HG03460 (cell line): ENCODE measurements at regions not wholly inside any gene's neighbourhood (a gene's known extent, or its start where the extent isn't known, plus 50 kb on each side); places are given as distances from the start of the nearest gene placed in this dataset.

Experiments used
- ATAC-seq: cut with Tn5 transposase; IDR thresholded peaks from one replicate; pipeline ENCODE4 v1.9.1; 2021; ENCODE audit not compliant: unreplicated experiment

DNA sequence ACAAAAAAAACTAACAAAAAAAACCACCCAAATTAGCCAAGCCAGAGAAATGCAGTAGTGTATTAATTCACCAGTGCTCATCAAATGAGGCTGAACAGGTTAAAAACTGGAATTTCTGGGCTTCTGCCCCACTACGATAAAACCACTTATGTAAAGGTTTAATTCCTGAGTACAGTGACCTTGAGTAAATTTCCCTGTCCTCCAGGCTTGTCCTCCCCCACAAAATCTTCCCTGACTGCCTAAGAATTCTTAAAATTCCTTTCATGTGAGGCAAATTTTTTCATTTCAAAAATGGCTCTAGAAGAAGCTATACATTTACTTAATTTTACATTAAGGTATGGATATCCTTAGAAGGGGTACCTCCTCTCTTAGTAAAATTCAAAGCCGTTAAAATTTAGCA is 80.1 kb upstream of the ID4 start:
- no peak for ATAC-seq

DNA sequence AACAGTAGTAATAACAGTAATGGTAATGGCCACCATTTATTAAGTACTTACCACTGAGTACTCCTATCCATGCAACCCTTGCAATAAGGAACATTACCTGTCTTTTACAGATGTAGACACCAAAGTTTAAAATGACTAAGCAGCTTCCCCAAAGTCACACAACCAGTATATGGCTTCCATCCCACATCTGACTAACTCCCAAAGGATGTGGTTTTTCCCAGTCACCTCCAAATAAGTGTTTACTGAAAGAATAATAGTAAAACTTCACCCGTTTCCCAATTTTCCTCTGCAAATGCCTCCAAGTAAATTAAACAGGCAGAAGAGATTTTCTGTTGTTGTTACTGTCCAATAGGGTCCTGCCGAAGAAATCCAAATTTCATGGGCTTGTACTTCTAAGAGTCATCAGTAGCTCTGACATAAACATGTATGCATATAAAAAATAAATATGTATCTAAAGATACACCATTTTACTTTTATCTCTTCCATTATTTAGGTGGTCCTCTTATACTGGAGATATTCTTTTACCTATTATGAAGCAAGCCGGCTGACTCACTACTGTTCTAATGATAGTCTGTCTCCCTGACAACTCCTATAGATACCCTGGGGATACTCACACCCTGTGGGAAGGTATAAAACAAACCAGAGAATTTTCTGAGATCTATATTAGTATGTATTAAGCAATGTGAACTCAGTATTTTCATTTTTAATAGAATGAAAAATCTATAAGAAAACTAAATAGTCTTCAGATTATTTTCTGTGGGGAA is 77.9 kb upstream of the ID4 start:
- ATAC-seq = no peak

DNA sequence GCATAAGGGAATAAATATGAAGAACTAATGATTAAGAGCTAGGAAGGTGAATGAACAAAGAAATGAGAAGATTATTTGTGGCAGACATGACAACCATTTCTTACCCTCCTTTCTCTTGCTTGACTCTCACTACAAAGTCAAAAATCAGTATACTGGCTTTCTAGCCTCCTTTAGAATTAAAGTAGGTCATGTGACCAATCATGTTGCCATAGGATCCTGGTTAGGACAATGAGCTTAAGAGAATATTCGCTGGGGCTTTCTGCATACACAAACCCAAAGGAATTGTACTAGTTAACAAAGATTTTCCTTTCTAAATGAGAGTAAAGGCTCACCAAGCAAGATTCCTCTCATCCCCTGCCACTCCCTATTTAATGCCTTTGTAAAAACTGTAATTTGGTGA is 76.0 kb upstream of the ID4 start:
- no peak for ATAC-seq

DNA sequence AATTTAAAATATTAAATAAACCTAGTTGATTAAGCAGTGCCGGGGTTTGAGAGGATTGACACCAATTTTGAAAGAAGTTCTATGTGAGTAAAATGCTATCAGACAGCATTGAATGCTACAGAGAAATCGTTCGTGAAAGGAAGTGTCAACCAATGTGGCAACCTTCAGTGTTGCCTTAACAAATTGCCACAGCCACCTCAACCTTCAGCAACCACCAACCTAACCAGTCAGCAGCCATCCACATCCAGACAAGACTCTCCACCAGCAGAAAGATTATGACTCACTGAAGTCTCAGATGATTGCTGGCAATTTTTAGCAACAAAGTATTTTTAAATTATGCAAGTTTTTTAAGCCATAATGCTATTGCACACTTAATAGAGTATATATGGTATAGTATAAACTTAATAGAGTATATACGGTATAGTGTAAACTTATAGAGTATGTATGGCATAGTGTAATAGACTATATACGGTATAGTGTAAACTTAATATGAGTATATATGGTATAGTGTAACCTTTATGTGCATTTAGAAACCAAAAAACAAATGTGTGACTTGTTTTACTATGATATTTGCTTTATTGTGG is 65.3 kb upstream of the ID4 start:
- no peak for ATAC-seq

DNA sequence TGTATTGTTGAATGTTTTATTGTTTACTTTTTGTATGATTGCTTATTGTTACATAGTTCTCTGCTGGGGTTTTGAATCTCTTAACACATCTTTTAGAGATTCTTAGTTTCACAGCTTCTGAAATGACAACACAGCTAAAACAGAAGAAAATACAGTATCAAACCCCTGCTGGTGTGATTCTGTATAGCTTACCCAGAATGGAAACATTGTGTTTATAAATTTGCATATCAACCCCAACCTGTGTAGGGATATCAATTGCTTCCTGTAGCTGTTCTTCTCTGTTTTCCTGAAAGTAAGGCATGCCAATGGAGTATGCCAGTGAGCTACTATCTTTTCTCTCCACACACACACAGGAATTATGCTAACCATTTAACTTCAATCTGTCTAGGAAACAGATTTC is 64.3 kb upstream of the ID4 start:
- ATAC-seq = no peak

DNA sequence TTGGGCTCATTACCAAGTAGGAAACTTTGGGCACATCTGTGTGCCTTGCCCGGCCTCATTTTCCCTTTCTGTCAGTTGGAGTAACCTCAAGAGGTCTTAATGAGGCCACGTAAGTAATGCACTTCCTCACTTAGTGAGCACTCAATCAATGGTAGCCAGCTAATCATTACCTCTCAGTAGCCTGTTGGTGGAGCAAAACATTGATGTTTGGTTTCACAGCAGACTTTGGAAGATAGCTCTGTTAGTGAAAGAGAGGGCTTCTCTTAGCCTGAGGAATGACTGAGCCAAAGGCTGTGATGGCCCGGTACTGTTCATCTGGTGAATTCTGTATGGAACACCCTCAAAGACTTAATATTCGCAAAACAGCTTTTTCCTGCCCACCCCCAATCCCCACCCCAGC is 55.9 kb upstream of the ID4 start:
- ATAC-seq = no peak

DNA sequence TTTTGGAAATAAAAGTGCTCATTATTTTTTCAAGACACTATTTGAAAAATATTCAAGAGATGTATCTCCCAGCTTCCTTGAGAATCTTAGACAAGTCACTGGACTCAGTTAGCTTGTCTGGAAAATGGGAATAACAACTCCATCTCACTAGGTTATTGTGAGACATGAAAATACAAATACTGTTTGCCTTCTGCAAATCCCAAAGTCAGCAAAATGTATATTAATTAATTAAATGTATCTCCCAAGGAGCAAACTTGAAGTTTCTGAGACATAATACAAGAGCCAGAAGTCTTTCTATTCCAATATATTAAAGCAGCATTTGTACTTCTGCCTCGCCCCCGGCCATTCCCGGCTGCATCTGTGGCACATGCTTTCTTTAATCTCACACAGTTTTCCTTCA is 54.6 kb upstream of the ID4 start:
- ATAC-seq = no peak
